Erythroblast (primary cell): ENCODE measurements at regions not wholly inside any gene's neighbourhood (a gene's known extent, or its start where the extent isn't known, plus 50 kb on each side); places are given as distances from the start of the nearest gene placed in this dataset.

Source experiments
- DNase-seq, 2 experiments: peaks; one replicate each; lab custom pipeline; 2025; lab: John Stamatoyannopoulos, UW
- GATA1 ChIP-seq: IDR thresholded peaks from 2 replicates; pipeline ENCODE4 v1.6.1; 2011; ENCODE audit warnings: low read depth, mild to moderate bottlenecking, control low read depth, low read length, moderate library complexity
- POLR2A ChIP-seq: IDR thresholded peaks from 2 replicates; pipeline ENCODE4 v1.6.1; 2011; ENCODE audit warnings: mild to moderate bottlenecking, low read length

DNA sequence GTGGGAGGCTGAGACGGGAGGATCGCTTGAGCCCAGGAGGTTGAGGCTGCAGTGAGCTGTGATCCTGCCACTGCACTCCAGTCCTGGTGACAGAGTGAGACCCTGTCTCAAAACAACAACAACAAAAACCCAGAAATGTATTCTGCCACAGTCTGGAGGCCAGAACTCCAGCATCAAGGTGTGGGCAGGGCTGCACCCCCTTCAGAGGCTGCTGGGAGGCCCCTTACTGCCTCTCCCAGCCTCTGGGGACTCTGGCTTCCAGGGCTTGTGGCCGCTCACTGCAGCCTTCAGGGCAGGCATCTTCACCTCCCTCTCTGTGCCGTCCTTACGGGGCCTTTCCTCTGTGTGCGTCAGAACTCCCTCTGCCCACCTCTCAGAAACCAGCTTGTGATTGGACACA lies 209.4 kb upstream of the GSE1 start:
- no peak for TF ChIP-seq GATA1
- TF ChIP-seq POLR2A = no peak
- no peak for DNase-seq

- DNase-seq = no peak
- TF ChIP-seq GATA1 = no peak
- TF ChIP-seq POLR2A = no peak
These were observed 200.1 kb upstream of the GSE1 start for GRCh38 chr16:85412911-85413520.

- TF ChIP-seq POLR2A (no peak), GATA1 (no peak)
- no peak for DNase-seq
These were observed 199.1 kb upstream of the GSE1 start for GRCh38 chr16:85413691-85414663.

GRCh38 chr16:85415196-85416090 lies 197.7 kb upstream of the GSE1 start:
- no peak for TF ChIP-seq POLR2A
- no peak for TF ChIP-seq GATA1
- no peak for DNase-seq

GRCh38 chr16:85416228-85417109 lies 196.7 kb upstream of the GSE1 start:
- DNase-seq = peak; percentile 80 to 84
- TF ChIP-seq GATA1 (no peak), POLR2A (no peak)

- DNase-seq = no peak
- no peak for TF ChIP-seq GATA1
- TF ChIP-seq POLR2A = no peak
These were observed 195.8 kb upstream of the GSE1 start for GRCh38 chr16:85417156-85417860.

GRCh38 chr16:85418978-85419491 lies 194.1 kb upstream of the GSE1 start:
- no peak for DNase-seq
- no peak for TF ChIP-seq GATA1

- no peak for TF ChIP-seq GATA1
These were observed 193.4 kb upstream of the GSE1 start for GRCh38 chr16:85419503-85420408.

DNA sequence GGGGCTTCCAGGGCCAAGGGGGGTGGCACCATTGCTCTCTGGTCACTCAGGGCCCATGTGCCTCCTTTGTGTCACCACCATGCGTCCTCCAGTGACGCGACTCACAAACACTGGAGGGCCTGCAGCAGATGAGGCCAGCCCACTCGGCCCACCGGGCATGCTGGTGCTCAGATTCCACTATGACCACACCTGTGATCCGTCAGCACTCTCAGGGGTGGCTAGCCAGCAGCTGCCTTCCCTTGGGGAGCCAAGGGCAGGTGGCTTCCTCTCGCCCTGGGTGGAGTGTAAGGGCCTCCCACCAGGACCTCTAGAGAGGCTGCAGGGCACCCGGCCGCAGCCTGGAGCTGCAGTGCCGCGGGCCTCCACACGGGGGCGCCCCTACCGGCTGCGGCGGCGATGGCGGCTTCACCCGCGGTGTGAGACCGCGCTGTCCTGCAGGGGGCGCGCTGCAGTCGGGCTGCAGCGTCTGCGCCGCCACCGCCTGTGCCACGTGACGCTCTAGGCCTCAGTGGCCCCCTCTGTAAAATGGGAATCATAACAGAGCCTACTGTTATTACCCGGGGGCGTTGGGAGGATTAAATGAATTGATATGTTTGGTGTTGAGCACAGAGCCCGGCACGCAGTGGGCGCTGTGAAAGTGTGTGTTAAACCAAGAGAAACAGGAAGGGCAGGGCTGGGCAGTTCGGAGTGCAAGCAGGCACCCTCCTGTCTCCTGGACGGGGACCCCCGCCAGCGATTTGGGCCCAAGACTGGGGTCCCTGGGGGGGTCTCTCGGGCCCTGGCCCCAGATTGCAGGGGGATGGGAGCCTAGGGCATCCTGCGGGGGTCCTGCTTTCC lies 192.4 kb upstream of the GSE1 start:
- TF ChIP-seq GATA1 (no peak), POLR2A (no peak)
- DNase-seq = peak; percentile 87 to 92

More at GRCh38 chr16:85419503-85420408, 193.4 kb upstream of the GSE1 start:
- no peak for DNase-seq

- DNase-seq = no peak
- no peak for TF ChIP-seq POLR2A
- TF ChIP-seq GATA1 = no peak
These were observed 191.6 kb upstream of the GSE1 start for GRCh38 chr16:85421338-85422195.

- TF ChIP-seq GATA1 = no peak
- DNase-seq = no peak
These were observed 190.9 kb upstream of the GSE1 start for GRCh38 chr16:85422196-85422631.
